Heart right ventricle (tissue), 16 donors: ENCODE measurements at regions not wholly inside any gene's neighbourhood (a gene's known extent, or its start where the extent isn't known, plus 50 kb on each side); places are given as distances from the start of the nearest gene placed in this dataset.

Source experiments
- ATAC-seq, 8 donors: fragments of 200-7000 bp; cut with Tn5 transposase; one replicate each; pipeline ENCODE4 v1.9.1; 2020; ENCODE audit warnings: mild to moderate bottlenecking in 8 of 8, moderate library complexity in 8 of 8, moderate number of reproducible peaks in 1 of 8
- DNase-seq, 2 donors: peaks; one replicate each; pipeline ENCODE4 v3.0.0-alpha.2; 2020
- H3K27ac ChIP-seq, 10 donors: fragments of 200-600 bp; sonication (generic) in 2 of 10; one replicate each; pipeline versions ENCODE4 v1.5.0 to v1.8.0; 2020 to 2022; ENCODE audit warnings: mild to moderate bottlenecking in 3 of 10
- H3K27me3 ChIP-seq, 7 donors: fragments of 200-600 bp; one replicate each; pipeline ENCODE4 v1.8.0; 2021 to 2022; ENCODE audit warnings: mild to moderate bottlenecking in 2 of 7
- H3K36me3 ChIP-seq, 9 donors: fragments of 200-600 bp; sonication (generic) in 1 of 9; one replicate each; pipeline versions ENCODE4 v1.5.0 to v1.8.0; 2020 to 2022; ENCODE audit warnings: mild to moderate bottlenecking in 2 of 9
- H3K4me1 ChIP-seq, 9 donors: fragments of 200-600 bp; sonication (generic) in 1 of 9; one replicate each; pipeline versions ENCODE4 v1.5.0 to v1.8.0; 2020 to 2022; ENCODE audit warnings: mild to moderate bottlenecking in 4 of 9
- H3K4me3 ChIP-seq, 10 donors: fragments of 200-600 bp; sonication (generic) in 2 of 10; one replicate each; pipeline versions ENCODE4 v1.5.0 to v1.8.0; 2020 to 2022; ENCODE audit warnings: mild to moderate bottlenecking in 7 of 10, moderate library complexity in 2 of 10
- H3K9me3 ChIP-seq, 11 donors: fragments of 200-600 bp in 10 of 11; sonication (generic) in 2 of 11; one replicate each; pipeline versions ENCODE4 v1.5.0 to v1.8.0; 2013 to 2022; ENCODE audit warnings: mild to moderate bottlenecking in 2 of 11, control low read depth in 1 of 11, moderate library complexity in 1 of 11
- CTCF ChIP-seq, 9 donors: fragments of 200-600 bp; sonication (generic) in 2 of 9; IDR thresholded peaks; one replicate each; pipeline versions ENCODE4 v1.5.0 to v1.8.0; 2021 to 2022; ENCODE audit warnings: antibody characterized with exemption in 9 of 9, mild to moderate bottlenecking in 5 of 9, moderate library complexity in 1 of 9
- WGBS, 2 donors: extraction: QIAGEN DNeasy Blood & Tissue Kit; methylation state at CpG; one replicate each; pipeline ENCODE4 v1.1.7; 2013; ENCODE audit warnings: inconsistent platforms in 1 of 2; 5-methylcytosine and 5-hydroxymethylcytosine counted together
- intact Hi-C, 10 donors: fragments of 100-400 bp; cut with DNase I; formaldehyde crosslinking; loops; one replicate each; pipeline versions ENCODE4 v1.11.1 to v1.14.2; 2022
- donor health status: Arrhythmogenic right ventricular cardiomyopathy.
- donor health status: ischemic (EF 13 %, LVEDD 7.1; RV severe dilation, severe dysfunction).
- donor health status: healthy with polysubstance abuse.
- donor health status: DM: no; HTN: yes; CAD: no.
- donor health status: DM: no; HTN: no; CAD: no.
- donor health status: ischemic (EF 25% LVEDD 6.9; RV normal size, moderate dysfunction).
- donor health status: ischemic (EF 25% LVEDD 5.7; RV mildly dilated, moderate dysfunction).
- donor health status: healthy.
- donor health status: DM: yes; HTN: yes; CAD: no.
- donor health status: Ischemic cardiomyopathy.
- donor health status: ischemic (EF 35%, LVEDD 5.7; RV mildly dilated, moderate dysfunction).
- donor health status: nonischemic (EF 11% LVEDD 7.7; RV severe dilation, severe dysfunction).
- donor health status: DM: yes; HTN: yes; CAD: no.
- donor health status: PGD.
- donor health status: ischemic (EF 29% LVEDD 5.4; RV normal size, mild dysfunction).
- donor health status: nonischemic (EF 23%, LVEDD 6.1; RV moderate dilation, normal function).

DNA sequence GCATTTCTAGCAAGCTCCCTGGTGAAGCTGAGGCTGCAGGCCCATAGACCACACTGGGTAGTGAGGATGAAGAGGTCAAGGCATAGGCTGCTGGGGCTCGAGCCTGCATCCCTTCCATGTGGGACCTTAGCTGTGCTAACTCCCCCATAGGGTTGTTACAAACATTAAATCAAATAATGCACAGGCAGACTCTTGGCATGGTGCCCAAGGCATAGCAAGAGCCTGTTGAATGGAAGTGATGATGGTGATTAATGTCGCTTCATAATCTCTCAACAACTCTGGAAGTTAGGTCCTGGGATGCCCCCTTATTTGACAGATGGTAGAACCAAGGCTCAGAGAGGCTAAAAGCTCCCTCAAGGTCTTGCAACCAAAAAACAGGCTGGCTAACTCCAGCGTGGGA lies 283.9 kb upstream of the EEF2KMT start:
- Histone ChIP-seq H3K9me3 (peaks cover 0 to 18% (median 0%) of the 10 kb centered on the region in 11 donors), H3K4me3 (no peak overlapping the region), H3K36me3 (no peaks in the 10 kb centered on the region), H3K27me3 (peaks cover 0 to 1% (median 0%) of the 10 kb centered on the region in 7 donors), H3K27ac (no peak overlapping the region), H3K4me1 (no peaks in the 10 kb centered on the region)
- DNase-seq, result no peak
- intact Hi-C loops, result no loop called here
- WGBS, 2 donors, result 66 to 67% methylated on average over 3 of the region's 3 CpGs
- no peak for ATAC-seq
- no peak for TF ChIP-seq CTCF (IDR thresholded peaks at IDR 0.05)

DNA sequence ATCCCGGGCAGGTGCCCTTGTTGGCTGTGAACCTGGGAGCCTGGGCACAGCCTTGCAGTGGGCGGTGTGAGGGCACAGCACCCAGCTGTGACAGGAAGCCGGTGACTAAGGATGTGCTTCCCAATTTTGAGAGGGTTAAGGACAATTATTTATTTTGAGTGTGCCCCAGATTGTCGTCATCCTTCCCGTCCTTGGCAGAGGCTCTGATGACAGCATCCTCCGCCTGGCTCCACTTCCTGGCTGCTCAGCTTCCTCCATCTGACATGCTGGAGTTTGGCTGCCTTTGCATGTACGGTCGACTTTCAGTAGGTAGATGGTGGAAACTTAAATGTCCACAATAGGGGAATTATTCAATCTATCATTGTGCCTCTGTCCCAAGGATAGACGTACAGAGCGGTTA lies 282.4 kb upstream of the EEF2KMT start:
- TF ChIP-seq CTCF (IDR thresholded peaks at IDR 0.05), result no peak
- Histone ChIP-seq H3K4me1 (no peaks in the 10 kb centered on the region), H3K4me3 (no peak overlapping the region), H3K27ac (no peak overlapping the region), H3K36me3 (no peaks in the 10 kb centered on the region), H3K27me3 (peaks cover 0 to 6% (median 0%) of the 10 kb centered on the region in 7 donors), H3K9me3 (peaks cover 0 to 18% (median 0%) of the 10 kb centered on the region in 11 donors)
- no peak for DNase-seq
- intact Hi-C loops, result no loop called here
- WGBS, 2 donors, result 66 to 72% methylated on average over 10 of the region's 10 CpGs
- no peak for ATAC-seq

- no peak overlapping the region for H3K4me3 ChIP-seq
- H3K27me3 ChIP-seq, result peaks cover 0 to 12% (median 4%) of the 10 kb centered on the region in 7 donors
- WGBS, 2 donors, result 71 to 72% methylated on average over 4 of the region's 4 CpGs
- peaks cover 0 to 7% (median 0%) of the 10 kb centered on the region in 11 donors for H3K9me3 ChIP-seq
- H3K27ac ChIP-seq, result no peak overlapping the region
- intact Hi-C loops, result no loop called here
- TF ChIP-seq CTCF (IDR thresholded peaks at IDR 0.05), result no peak
- H3K4me1 ChIP-seq, result no peaks in the 10 kb centered on the region
- no peaks in the 10 kb centered on the region for H3K36me3 ChIP-seq
- no peak for DNase-seq
- ATAC-seq, result no peak
Measured at GRCh38 chr16:5378531-5378930, 280.9 kb upstream of the EEF2KMT start.

- Histone ChIP-seq H3K27ac (no peak overlapping the region), H3K4me1 (no peaks in the 10 kb centered on the region), H3K4me3 (no peak overlapping the region), H3K36me3 (no peaks in the 10 kb centered on the region), H3K27me3 (peaks cover 0 to 18% (median 4%) of the 10 kb centered on the region in 7 donors), H3K9me3 (no peaks in the 10 kb centered on the region)
- DNase-seq (no peak), ATAC-seq (no peak)
- no peak for TF ChIP-seq CTCF (IDR thresholded peaks at IDR 0.05)
- intact Hi-C loops, result no loop called here
- 37 to 38% methylated on average over 10 of the region's 10 CpGs for WGBS, 2 donors
Measured at GRCh38 chr16:5377280-5377898, 279.8 kb upstream of the EEF2KMT start.
